GM12892 (cell line): ENCODE measurements at regions not wholly inside any gene's neighbourhood (a gene's known extent, or its start where the extent isn't known, plus 50 kb on each side); places are given as distances from the start of the nearest gene placed in this dataset.

Experiments used
- POLR2A ChIP-seq: IDR thresholded peaks from 2 replicates; pipeline ENCODE4 v1.6.1; 2011; ENCODE audit warnings: low read depth, low read length, control low read depth
- POLR2AphosphoS5 ChIP-seq: IDR thresholded peaks from 2 replicates; pipeline ENCODE4 v1.6.1; 2011; ENCODE audit warnings: low read depth, low read length, control low read depth
- TAF1 ChIP-seq: IDR thresholded peaks from 2 replicates; pipeline ENCODE4 v1.6.1; 2011; ENCODE audit warnings: low read depth, mild to moderate bottlenecking, control low read depth, low read length, borderline replicate concordance

DNA sequence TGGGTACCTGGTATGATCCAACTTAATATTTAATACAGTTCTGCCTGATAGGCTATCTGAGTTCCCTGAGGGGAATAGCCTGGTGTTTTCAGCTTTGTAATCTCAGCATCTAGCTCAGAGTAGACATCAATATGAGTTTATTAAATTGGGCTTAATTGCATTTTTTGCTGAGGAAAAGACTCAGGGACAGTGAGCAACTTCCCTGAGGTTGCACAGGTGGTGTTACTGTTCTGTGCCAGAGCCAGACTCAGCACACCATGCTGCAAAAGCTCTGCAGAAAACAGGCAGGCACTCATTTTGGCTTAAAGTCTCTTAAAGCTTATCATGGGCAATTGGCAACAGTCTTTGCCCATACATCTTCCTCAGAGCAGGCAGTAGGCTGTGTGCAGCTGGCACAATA lies 90.5 kb upstream of the JUN start:
- TF ChIP-seq TAF1 (no peak), POLR2A (no peak), POLR2AphosphoS5 (no peak)
